ENCODE measurements at regions not wholly inside any gene's neighbourhood (a gene's known extent, or its start where the extent isn't known, plus 50 kb on each side); places are given as distances from the start of the nearest gene placed in this dataset.

GRCh38 chr4:163833669-163834068 lies 339.2 kb downstream of the TMA16 start:
- TF ChIP-seq CTCF (IDR thresholded peaks at IDR 0.05; ENCODE audit: low read depth, low read length) (no peak), EZH2phosphoT487 (IDR thresholded peaks at IDR 0.05; ENCODE audit: low read depth) (no peak)

All from OCI-LY3 (cell line).